GM04504 (cell line): ENCODE measurements at regions not wholly inside any gene's neighbourhood (a gene's known extent, or its start where the extent isn't known, plus 50 kb on each side); places are given as distances from the start of the nearest gene placed in this dataset.
"Not testable (repeated sequence)": the region's sequence is repeated elsewhere in the genome, so short reads cannot be mapped to it uniquely, and the experiment has no call there.

ENCODE experiments used
- DNase-seq: peaks from one replicate; pipeline ENCODE4 v3.0.0-alpha.2; 2012; ENCODE audit warnings: low read depth

GRCh38 chr21:35164971-35165483, 115.9 kb upstream of the RUNX1 start:
- no peak for DNase-seq

DNA sequence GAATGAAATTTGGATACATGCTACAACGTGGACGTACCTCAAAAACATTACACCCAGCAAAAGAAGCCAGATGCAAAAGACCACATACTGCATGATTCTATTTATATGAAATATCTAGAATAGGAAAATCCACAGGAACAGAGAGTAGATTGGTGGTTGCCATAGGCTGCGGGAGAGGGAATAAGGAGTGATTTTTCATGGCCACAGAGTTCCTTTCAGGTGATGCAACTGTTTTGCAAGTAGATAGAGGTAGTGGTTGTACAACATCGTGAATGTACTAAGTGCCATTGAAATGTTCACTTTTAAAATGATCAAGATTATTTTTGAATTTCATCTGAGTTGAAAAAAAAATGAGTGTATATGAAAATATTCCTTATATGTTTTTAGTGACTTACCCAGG, 115.3 kb upstream of the RUNX1 start:
- DNase-seq = no peak

DNA sequence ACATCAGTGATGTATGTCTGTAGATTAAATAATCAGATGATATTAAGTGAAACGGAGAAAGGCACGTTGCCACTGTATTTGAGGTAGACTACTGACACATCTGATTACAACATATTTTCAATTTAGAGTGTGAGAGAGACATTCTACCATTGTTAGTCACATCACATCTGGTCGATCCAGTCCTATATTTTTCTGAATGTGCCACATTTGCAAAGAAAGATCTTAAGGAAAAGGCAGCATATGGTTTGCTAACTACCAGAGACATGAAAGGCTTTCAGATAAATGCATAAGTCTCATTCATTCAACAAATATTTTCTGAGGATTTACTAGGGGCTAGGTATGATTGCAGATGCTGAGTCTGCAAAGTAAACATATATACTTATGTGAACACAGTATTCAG, 114.3 kb upstream of the RUNX1 start:
- DNase-seq = no peak

GRCh38 chr21:35162831-35163230, 113.7 kb upstream of the RUNX1 start:
- no peak for DNase-seq

GRCh38 chr21:35159881-35160280, 110.8 kb upstream of the RUNX1 start:
- DNase-seq = no peak

DNA sequence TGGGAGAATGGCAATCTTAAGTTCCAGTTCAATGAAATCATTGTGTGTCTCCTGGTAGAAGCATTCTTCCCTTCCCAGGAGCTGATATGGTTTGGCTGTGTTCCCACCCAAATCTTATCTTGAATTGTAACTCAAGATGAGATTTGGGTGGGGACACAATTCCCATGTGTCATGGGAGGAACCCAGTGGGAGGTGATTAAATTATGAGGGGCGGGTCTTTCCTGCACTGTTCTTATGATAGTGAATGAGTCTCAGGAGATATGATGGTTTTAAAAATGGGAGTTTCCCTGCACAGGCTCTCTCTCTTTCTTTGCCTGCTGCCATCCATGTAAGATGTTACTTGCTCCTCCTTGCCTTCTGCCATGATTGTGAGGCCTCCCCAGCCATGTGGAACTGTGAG, 108.3 kb upstream of the RUNX1 start:
- DNase-seq = not testable (repeated sequence)

GRCh38 chr21:35156293-35157278, 107.5 kb upstream of the RUNX1 start:
- DNase-seq = no peak

DNA sequence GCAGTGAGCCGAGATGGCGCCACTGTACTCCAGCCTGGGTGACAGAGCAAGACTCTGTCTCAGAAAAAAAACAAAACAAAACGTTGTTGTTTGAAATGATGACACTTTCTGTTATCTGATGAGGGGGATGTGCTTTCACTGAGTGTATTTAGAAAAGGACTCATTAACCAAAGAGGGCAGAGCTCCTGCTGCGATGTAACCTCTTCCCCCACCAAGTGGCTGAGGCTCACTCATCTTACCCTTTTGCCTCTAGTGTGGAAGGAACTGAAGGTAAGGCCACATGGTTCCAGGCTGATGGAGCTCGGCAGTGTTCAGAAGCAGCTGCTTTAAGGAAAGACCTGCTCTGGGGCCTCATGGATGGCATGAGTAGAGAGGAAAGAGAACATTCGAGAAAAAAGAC, 105.7 kb upstream of the RUNX1 start:
- DNase-seq = no peak

DNA sequence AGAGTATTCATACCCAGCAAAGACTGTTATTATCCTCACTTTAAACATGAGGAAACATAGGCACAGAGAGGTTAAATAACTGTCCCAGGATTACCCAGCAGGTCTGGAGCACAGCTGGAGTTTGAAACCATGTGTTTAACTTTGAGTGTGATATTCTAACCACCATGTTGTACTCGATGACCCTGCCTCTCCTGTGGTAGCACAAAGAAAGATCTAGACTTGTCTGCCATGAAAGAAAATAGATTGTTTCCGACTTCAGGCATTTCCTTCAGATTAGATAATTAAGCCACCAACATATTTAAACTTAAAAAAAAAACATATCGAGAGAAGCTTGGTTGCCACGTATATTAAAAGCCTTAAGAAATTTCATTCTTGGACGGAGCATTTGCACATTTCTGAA, 104.6 kb upstream of the RUNX1 start:
- DNase-seq = no peak

- DNase-seq = no peak
These were observed 101.6 kb upstream of the RUNX1 start for GRCh38 chr21:35150562-35151226.

GRCh38 chr21:35149698-35150097, 100.6 kb upstream of the RUNX1 start:
- no peak for DNase-seq

DNA sequence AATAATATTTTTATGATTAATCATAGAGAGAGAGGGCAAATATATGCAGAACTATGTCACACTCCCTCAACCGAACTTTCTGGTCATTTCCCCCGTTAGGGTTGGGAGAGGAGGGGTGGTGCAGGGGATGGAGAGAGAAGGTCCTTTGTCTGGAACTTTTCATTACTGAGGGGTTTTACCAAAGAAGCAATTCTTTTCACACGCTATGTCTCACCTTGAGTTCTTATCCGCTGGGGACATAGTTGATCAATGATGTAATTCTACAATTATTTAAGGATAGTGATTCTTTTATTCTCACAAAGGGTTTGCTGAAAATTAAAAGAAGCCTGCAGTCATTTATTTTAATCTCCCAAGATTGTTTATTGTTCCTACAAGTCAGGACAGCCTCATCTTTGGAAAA, 98.3 kb upstream of the RUNX1 start:
- no peak for DNase-seq

- DNase-seq = no peak
These were observed 96.6 kb upstream of the RUNX1 start for GRCh38 chr21:35145626-35146233.

- DNase-seq = no peak
These were observed 95.9 kb upstream of the RUNX1 start for GRCh38 chr21:35144978-35145377.

GRCh38 chr21:35142036-35142815, 93.1 kb upstream of the RUNX1 start:
- DNase-seq = no peak

- no peak for DNase-seq
These were observed 90.2 kb upstream of the RUNX1 start for GRCh38 chr21:35139382-35139715.

- no peak for DNase-seq
These were observed 89.7 kb upstream of the RUNX1 start for GRCh38 chr21:35138665-35139381.

GRCh38 chr21:35136586-35137219, 87.6 kb upstream of the RUNX1 start:
- no peak for DNase-seq

DNA sequence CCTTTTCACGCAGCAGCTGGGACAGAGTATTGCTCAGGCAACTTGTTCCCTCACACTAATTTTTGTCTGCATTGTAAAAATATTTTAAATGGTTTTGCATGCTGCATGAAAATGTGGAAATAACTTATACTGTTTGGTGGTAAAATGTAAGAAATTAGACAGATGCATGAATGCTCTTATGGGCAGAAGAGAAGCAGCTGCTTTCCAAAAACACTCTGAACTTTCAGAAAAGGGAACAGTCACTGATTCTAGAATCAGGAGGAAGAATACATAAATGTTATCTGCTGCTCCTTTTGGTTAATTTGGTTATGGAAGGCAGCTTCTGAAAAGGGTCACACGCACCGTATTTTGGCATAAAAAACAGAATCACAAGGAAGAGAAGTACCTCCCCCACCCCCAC, 87.0 kb upstream of the RUNX1 start:
- DNase-seq = no peak

GRCh38 chr21:35135481-35135880, 86.4 kb upstream of the RUNX1 start:
- DNase-seq = no peak

DNA sequence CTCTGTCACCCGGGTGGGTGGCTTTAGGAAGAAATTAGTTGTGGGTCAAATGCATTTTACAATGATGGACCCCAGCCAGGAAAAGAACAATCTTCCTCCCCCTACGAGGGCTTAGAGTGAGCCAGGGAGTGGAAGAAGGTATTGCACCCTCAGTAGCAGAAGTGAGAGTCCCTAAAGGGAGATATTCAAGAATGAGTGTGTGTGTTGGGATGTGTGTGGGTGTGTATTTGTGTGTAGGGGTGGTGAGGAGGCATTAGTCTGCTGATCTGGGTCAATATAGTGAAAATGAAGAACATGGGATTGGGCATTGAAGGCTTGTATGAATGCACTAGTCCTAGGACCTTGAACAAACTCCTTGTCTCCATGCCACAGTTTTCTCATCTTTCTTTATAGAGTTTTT, 85.2 kb upstream of the RUNX1 start:
- DNase-seq = no peak
